Sciatic nerve (tissue), 2 donors: ENCODE measurements at regions not wholly inside any gene's neighbourhood (a gene's known extent, or its start where the extent isn't known, plus 50 kb on each side); places are given as distances from the start of the nearest gene placed in this dataset.
"Not testable (repeated sequence)": the region's sequence is repeated elsewhere in the genome, so short reads cannot be mapped to it uniquely, and the experiment has no call there.

Source experiments
- ATAC-seq: fragments of 200-7000 bp; cut with Tn5 transposase; one replicate; pipeline ENCODE4 v1.9.1; 2020; ENCODE audit warnings: mild to moderate bottlenecking, moderate library complexity
- DNase-seq: peaks from one replicate; pipeline ENCODE4 v3.0.0-alpha.2; 2020; ENCODE audit warnings: low spot score
- intact Hi-C: fragments of 100-400 bp; cut with DNase I; formaldehyde crosslinking; loops from one replicate; pipeline ENCODE4 v1.14.2; 2022
- donor health status: DM: no; HTN: no; CAD: no.
- donor health status: DM: no; HTN: no; CAD: no.

- ATAC-seq, result no peak
- intact Hi-C loops, result no loop called here
- no peak for DNase-seq
These were observed 162.1 kb downstream of the EFNB1 start for GRCh38 chrX:68990948-68991347.

GRCh38 chrX:68989865-68990606, 161.2 kb downstream of the EFNB1 start:
- DNase-seq (no peak), ATAC-seq (peak; percentile 74)
- intact Hi-C loops, result no loop called here

GRCh38 chrX:68989456-68989855, 160.6 kb downstream of the EFNB1 start:
- DNase-seq, result no peak
- ATAC-seq, result peak; percentile 15
- intact Hi-C loops, result no loop called here

GRCh38 chrX:68988865-68989264, 160.0 kb downstream of the EFNB1 start:
- intact Hi-C loops, result no loop called here
- no peak for DNase-seq
- ATAC-seq, result no peak

GRCh38 chrX:68985135-68985755, 156.4 kb downstream of the EFNB1 start:
- DNase-seq (no peak), ATAC-seq (no peak)
- intact Hi-C loops, result no loop called here

GRCh38 chrX:68983004-68983857, 154.4 kb downstream of the EFNB1 start:
- intact Hi-C loops, result no loop called here
- no peak for DNase-seq
- ATAC-seq, result no peak

- intact Hi-C loops, result no loop called here
- no peak for ATAC-seq
- no peak for DNase-seq
These were observed 153.7 kb downstream of the EFNB1 start for GRCh38 chrX:68982476-68982875.

- intact Hi-C loops, result no loop called here
- no peak for ATAC-seq
- DNase-seq, result no peak
These were observed 152.2 kb downstream of the EFNB1 start for GRCh38 chrX:68980906-68981616.

- intact Hi-C loops, result no loop called here
- no peak for DNase-seq
These were observed 149.8 kb downstream of the EFNB1 start for GRCh38 chrX:68978655-68979054.

GRCh38 chrX:68978255-68978654, 149.4 kb downstream of the EFNB1 start:
- DNase-seq, result no peak
- intact Hi-C loops, result no loop called here
- peak; percentile 79 for ATAC-seq

More at GRCh38 chrX:68978655-68979054, 149.8 kb downstream of the EFNB1 start:
- peak; percentile 52 for ATAC-seq

GRCh38 chrX:68953331-68953730, 124.5 kb downstream of the EFNB1 start:
- intact Hi-C loops, result no loop called here

GRCh38 chrX:68951942-68952619, 123.3 kb downstream of the EFNB1 start:
- intact Hi-C loops, ATAC-seq: not testable (repeated sequence)

More at GRCh38 chrX:68953331-68953730, 124.5 kb downstream of the EFNB1 start:
- DNase-seq (no peak), ATAC-seq (no peak)

GRCh38 chrX:68950937-68951336, 122.1 kb downstream of the EFNB1 start:
- DNase-seq, result no peak
- ATAC-seq, result no peak
- intact Hi-C loops, result no loop called here

More at GRCh38 chrX:68951942-68952619, 123.3 kb downstream of the EFNB1 start:
- not testable (repeated sequence) for DNase-seq

GRCh38 chrX:68947882-68948605, 119.2 kb downstream of the EFNB1 start:
- no peak for ATAC-seq
- intact Hi-C loops, result no loop called here
- DNase-seq, result no peak

- ATAC-seq (no peak), DNase-seq (no peak)
- intact Hi-C loops, result no loop called here
These were observed 116.9 kb downstream of the EFNB1 start for GRCh38 chrX:68945603-68946228.

GRCh38 chrX:68945081-68945602, 116.3 kb downstream of the EFNB1 start:
- DNase-seq, result no peak
- ATAC-seq, result no peak
- intact Hi-C loops, result no loop called here

GRCh38 chrX:68944211-68944610, 115.4 kb downstream of the EFNB1 start:
- ATAC-seq (no peak), DNase-seq (no peak)
- intact Hi-C loops, result no loop called here
